Vagina (tissue), 2 donors: ENCODE measurements at regions not wholly inside any gene's neighbourhood (a gene's known extent, or its start where the extent isn't known, plus 50 kb on each side); places are given as distances from the start of the nearest gene placed in this dataset.

Experiments
- POLR2A ChIP-seq, 2 donors: fragments of 450-650 bp; IDR thresholded peaks; one replicate each; pipeline ENCODE4 v1.6.1; 2017; ENCODE audit warnings: antibody characterized with exemption in 2 of 2, mild to moderate bottlenecking in 2 of 2, moderate library complexity in 2 of 2
- POLR2AphosphoS5 ChIP-seq, 2 donors: sonication (generic); formaldehyde crosslinking; IDR thresholded peaks; one replicate each; pipeline ENCODE4 v1.9.0; 2017; ENCODE audit warnings: antibody characterized with exemption in 2 of 2, mild to moderate bottlenecking in 2 of 2, low read depth in 1 of 2; ENCODE audit not compliant: insufficient read depth in 1 of 2
- TF ChIP-seq, protein P1 (sequence below), 3 experiments: fragments of 450-650 bp in 2 of 3; fragments of 200-600 bp in 1 of 3; sonication (generic) in 1 of 3; IDR thresholded peaks; one replicate each; pipeline ENCODE4 v1.5.1; 2017 to 2019; ENCODE audit warnings: antibody characterized with exemption in 3 of 3, mild to moderate bottlenecking in 2 of 3, moderate library complexity in 2 of 3

DNA sequence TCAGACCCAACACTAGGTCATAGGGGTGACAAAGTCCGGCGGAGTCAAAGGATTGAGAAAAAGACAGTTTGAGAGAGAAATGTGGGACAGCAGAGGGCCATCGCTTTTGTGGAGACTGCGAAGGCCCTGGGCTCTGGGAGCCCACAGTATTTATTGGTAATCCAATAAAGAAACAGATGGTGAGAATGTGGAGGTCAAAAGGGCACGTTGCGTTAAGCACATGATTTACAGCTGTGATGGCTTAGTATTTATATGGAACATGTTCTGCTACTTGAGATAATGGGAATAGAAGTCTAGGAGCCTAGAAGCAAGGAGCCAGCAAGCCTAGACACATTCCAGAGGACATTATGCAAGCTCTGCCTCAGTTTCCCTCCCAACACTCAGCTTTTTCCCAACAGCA is 2521.1 kb downstream of the PCDH9 start:
- TF ChIP-seq, protein P1, sequence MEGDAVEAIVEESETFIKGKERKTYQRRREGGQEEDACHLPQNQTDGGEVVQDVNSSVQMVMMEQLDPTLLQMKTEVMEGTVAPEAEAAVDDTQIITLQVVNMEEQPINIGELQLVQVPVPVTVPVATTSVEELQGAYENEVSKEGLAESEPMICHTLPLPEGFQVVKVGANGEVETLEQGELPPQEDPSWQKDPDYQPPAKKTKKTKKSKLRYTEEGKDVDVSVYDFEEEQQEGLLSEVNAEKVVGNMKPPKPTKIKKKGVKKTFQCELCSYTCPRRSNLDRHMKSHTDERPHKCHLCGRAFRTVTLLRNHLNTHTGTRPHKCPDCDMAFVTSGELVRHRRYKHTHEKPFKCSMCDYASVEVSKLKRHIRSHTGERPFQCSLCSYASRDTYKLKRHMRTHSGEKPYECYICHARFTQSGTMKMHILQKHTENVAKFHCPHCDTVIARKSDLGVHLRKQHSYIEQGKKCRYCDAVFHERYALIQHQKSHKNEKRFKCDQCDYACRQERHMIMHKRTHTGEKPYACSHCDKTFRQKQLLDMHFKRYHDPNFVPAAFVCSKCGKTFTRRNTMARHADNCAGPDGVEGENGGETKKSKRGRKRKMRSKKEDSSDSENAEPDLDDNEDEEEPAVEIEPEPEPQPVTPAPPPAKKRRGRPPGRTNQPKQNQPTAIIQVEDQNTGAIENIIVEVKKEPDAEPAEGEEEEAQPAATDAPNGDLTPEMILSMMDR (IDR thresholded peaks at IDR 0.05): no peak
- TF ChIP-seq POLR2A (IDR thresholded peaks at IDR 0.05) (no peak), POLR2AphosphoS5 (IDR thresholded peaks at IDR 0.05; ENCODE audit: insufficient read depth in 1 of 2, low read depth in 1 of 2) (no peak)
